Pancreas (tissue), 10 donors: ENCODE measurements at regions not wholly inside any gene's neighbourhood (a gene's known extent, or its start where the extent isn't known, plus 50 kb on each side); places are given as distances from the start of the nearest gene placed in this dataset.

Experiments
- ATAC-seq, 4 donors: fragments of 200-7000 bp; cut with Tn5 transposase; one replicate each; pipeline versions ENCODE4 v1.8.0 to v1.9.1; 2020; ENCODE audit warnings: mild to moderate bottlenecking in 4 of 4, moderate library complexity in 4 of 4
- DNase-seq, 6 donors: peaks; one replicate each; pipeline ENCODE4 v3.0.0-alpha.2; 2020
- FAIRE-seq: peaks from 2 replicates; lab custom pipeline; 2012; peaks lifted over from hg19 to GRCh38; lab: Jason Lieb, UNC
- H3K27ac ChIP-seq, 4 donors: fragments of 200-600 bp; sonication (generic); 1 replicate in 3 of 4; 2 replicates in 1 of 4; pipeline versions ENCODE4 v1.5.0 to v1.8.0; 2020
- H3K27me3 ChIP-seq, 4 donors: fragments of 200-600 bp; one replicate each; pipeline ENCODE4 v1.8.0; 2021
- H3K36me3 ChIP-seq, 3 donors: fragments of 200-600 bp; sonication (generic) in 1 of 3; one replicate each; pipeline versions ENCODE4 v1.5.0 to v1.8.0; 2020 to 2021
- H3K4me1 ChIP-seq, 3 donors: fragments of 200-600 bp; one replicate each; pipeline ENCODE4 v1.8.0; 2021
- H3K4me3 ChIP-seq, 4 donors: fragments of 200-600 bp; sonication (generic) in 2 of 4; one replicate each; pipeline versions ENCODE4 v1.5.0 to v1.8.0; 2020 to 2021
- H3K9me3 ChIP-seq, 4 donors: fragments of 200-600 bp; one replicate each; pipeline ENCODE4 v1.8.0; 2021
- WGBS, 2 donors: extraction: QIAGEN DNeasy Blood & Tissue Kit; methylation state at CpG; one replicate each; pipeline ENCODE4 v1.1.7; 2013; 5-methylcytosine and 5-hydroxymethylcytosine counted together
- intact Hi-C, 3 donors: fragments of 100-400 bp; cut with DNase I; formaldehyde crosslinking; loops; one replicate each; pipeline versions ENCODE4 v1.11.1 to v1.14.2; 2022
- TF ChIP-seq, protein P1 (sequence below), 4 donors: fragments of 200-600 bp; sonication (generic) in 3 of 4; IDR thresholded peaks; one replicate each; pipeline versions ENCODE4 v1.5.0 to v1.8.0; 2021; ENCODE audit warnings: antibody characterized with exemption in 4 of 4
- donor health status: healthy with polysubstance abuse.
- donor health status: DM: no; HTN: no; CAD: no; lungs with moderate emphysema.
- donor health status: DM: no; HTN: no; CAD: no.
- donor health status: control.
- donor health status: control.
- donor health status: Bipolar disorder and iron deficiency.
- donor health status: DM: yes; HTN: yes; CAD: no.
- donor health status: DM: no; HTN: no; CAD: no.
- donor health status: DM: no; HTN: no; CAD: no.
- donor health status: DM: yes; HTN: yes; CAD: no.

- no peaks in the 10 kb centered on the region for H3K9me3 ChIP-seq
- 50 to 53% methylated on average over 4 of the region's 4 CpGs for WGBS, 2 donors
- no peak overlapping the region for H3K4me3 ChIP-seq
- no peak overlapping the region for H3K27ac ChIP-seq
- no peaks in the 10 kb centered on the region for H3K36me3 ChIP-seq
- H3K27me3 ChIP-seq: no peaks in the 10 kb centered on the region
- intact Hi-C loops: loop anchor here in 1 of 3 donors (10.0 kb wide), 1 partner anchor 875 kb away; no protein-coding TSS in a partner anchor
- peaks cover 0 to 4% (median 4%) of the 10 kb centered on the region in 3 donors for H3K4me1 ChIP-seq
- FAIRE-seq: no peak
- DNase-seq: no peak
- ATAC-seq: no peak
- TF ChIP-seq, protein P1, sequence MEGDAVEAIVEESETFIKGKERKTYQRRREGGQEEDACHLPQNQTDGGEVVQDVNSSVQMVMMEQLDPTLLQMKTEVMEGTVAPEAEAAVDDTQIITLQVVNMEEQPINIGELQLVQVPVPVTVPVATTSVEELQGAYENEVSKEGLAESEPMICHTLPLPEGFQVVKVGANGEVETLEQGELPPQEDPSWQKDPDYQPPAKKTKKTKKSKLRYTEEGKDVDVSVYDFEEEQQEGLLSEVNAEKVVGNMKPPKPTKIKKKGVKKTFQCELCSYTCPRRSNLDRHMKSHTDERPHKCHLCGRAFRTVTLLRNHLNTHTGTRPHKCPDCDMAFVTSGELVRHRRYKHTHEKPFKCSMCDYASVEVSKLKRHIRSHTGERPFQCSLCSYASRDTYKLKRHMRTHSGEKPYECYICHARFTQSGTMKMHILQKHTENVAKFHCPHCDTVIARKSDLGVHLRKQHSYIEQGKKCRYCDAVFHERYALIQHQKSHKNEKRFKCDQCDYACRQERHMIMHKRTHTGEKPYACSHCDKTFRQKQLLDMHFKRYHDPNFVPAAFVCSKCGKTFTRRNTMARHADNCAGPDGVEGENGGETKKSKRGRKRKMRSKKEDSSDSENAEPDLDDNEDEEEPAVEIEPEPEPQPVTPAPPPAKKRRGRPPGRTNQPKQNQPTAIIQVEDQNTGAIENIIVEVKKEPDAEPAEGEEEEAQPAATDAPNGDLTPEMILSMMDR (IDR thresholded peaks at IDR 0.05): no peak
Measured at GRCh38 chr1:214120191-214120590, 132.4 kb downstream of the PROX1 start.

DNA sequence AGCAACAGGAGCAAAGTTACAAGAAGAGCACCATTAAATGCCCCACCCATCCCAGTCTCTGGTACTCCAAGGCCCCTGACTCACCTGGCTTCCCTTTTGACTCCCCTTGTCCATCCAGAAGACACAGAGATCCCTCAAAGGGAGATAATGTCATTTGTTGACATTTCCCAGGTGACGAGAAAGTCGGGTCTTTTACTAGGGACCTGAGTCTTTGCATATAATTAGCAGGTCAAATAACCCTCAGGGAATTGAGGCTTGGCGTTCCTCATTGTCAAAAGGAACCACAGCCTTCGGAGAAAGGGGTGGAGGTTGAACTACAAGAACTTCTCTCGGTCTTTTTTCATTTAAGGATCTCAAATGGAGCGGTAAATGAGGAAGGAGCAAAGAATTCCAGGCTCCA, 133.2 kb downstream of the PROX1 start:
- Histone ChIP-seq H3K27ac (no peak overlapping the region), H3K4me3 (no peak overlapping the region), H3K27me3 (no peaks in the 10 kb centered on the region), H3K36me3 (no peaks in the 10 kb centered on the region), H3K9me3 (no peaks in the 10 kb centered on the region), H3K4me1 (peaks cover 0 to 4% (median 4%) of the 10 kb centered on the region in 3 donors)
- ATAC-seq (no peak), FAIRE-seq (no peak), DNase-seq (no peak)
- 78 to 79% methylated on average over 6 of the region's 6 CpGs for WGBS, 2 donors
- intact Hi-C loops: loop anchor here in 1 of 3 donors (10.0 kb wide), 1 partner anchor 876 kb away; no protein-coding TSS in a partner anchor
- TF ChIP-seq, protein P1 (IDR thresholded peaks at IDR 0.05): no peak

GRCh38 chr1:214122110-214122509, 134.3 kb downstream of the PROX1 start:
- H3K9me3 ChIP-seq: no peaks in the 10 kb centered on the region
- FAIRE-seq (no peak), DNase-seq (no peak), ATAC-seq (no peak)
- no peak overlapping the region for H3K4me3 ChIP-seq
- H3K27ac ChIP-seq: no peak overlapping the region
- H3K27me3 ChIP-seq: no peaks in the 10 kb centered on the region
- H3K36me3 ChIP-seq: no peaks in the 10 kb centered on the region
- WGBS, 2 donors: 84 to 85% methylated on average over 6 of the region's 6 CpGs
- peaks cover 0 to 4% (median 4%) of the 10 kb centered on the region in 3 donors for H3K4me1 ChIP-seq
- TF ChIP-seq, protein P1 (IDR thresholded peaks at IDR 0.05): no peak
- intact Hi-C loops: loop anchor here in 1 of 3 donors (10.0 kb wide), 1 partner anchor 877 kb away; no protein-coding TSS in a partner anchor

DNA sequence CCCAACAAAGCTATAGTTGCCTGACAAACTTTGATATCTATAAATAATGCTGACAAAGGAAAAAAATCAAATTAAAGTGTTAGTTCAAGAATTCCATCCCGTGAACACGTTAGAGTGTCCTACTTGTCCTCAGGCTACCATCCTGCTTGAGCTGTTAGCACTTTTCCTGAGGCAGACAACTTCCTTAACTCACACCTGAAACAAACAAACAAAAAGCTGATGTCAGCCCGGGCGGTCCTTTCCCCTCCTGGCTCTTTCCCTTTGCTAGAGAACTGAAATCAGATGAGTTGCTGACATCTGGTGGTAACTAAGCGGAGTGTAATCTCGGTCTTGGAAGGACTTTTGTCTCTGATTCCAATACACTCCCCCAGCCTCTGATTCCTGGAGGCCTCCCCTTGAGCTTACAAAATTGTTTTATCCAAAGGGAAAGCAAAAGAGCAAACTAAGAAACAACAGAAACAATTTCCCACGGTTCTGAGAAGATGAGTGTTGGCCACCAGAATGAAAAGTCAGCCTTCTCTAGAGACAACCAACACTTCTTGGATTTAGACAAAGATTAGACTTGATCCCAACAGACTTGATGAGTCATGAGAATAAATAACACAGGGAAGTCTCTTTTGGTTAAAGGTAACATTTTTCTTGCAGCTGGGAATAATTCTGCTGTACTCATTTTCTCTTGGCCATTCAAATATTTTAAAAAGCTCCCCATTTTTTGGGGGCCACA, 135.4 kb downstream of the PROX1 start:
- TF ChIP-seq, protein P1 (IDR thresholded peaks at IDR 0.05): peak in 3 of 4 donors; percentile 26 to 50 (median 40)
- no peaks in the 10 kb centered on the region for H3K27me3 ChIP-seq
- H3K4me1 ChIP-seq: peaks cover 0 to 4% (median 4%) of the 10 kb centered on the region in 3 donors
- 2% methylated on average over 7 of the region's 7 CpGs for WGBS, 2 donors
- DNase-seq (peak; percentile 54 to 78 (median 70)), ATAC-seq (peak; percentile 93 to 98 (median 96)), FAIRE-seq (peak; percentile 43)
- H3K27ac ChIP-seq: peak overlapping the region in 2 of 4 donors; percentile 40 to 51
- H3K9me3 ChIP-seq: no peaks in the 10 kb centered on the region
- intact Hi-C loops: loop anchor here in 1 of 3 donors (10.0 kb wide), 1 partner anchor 878 kb away; no protein-coding TSS in a partner anchor
- no peaks in the 10 kb centered on the region for H3K36me3 ChIP-seq
- no peak overlapping the region for H3K4me3 ChIP-seq
